HG03575 (cell line): ENCODE measurements at regions not wholly inside any gene's neighbourhood (a gene's known extent, or its start where the extent isn't known, plus 50 kb on each side); places are given as distances from the start of the nearest gene placed in this dataset.
"Not testable (repeated sequence)": the region's sequence is repeated elsewhere in the genome, so short reads cannot be mapped to it uniquely, and the experiment has no call there.

Experiments used
- ATAC-seq: cut with Tn5 transposase; IDR thresholded peaks from one replicate; pipeline ENCODE4 v1.9.1; 2021; ENCODE audit not compliant: unreplicated experiment, insufficient number of reproducible peaks, low FRiP score; ENCODE audit errors: extremely low read depth

- no peak for ATAC-seq
Measured at GRCh38 chr9:26677965-26678706, 214.5 kb downstream of the CAAP1 start.

DNA sequence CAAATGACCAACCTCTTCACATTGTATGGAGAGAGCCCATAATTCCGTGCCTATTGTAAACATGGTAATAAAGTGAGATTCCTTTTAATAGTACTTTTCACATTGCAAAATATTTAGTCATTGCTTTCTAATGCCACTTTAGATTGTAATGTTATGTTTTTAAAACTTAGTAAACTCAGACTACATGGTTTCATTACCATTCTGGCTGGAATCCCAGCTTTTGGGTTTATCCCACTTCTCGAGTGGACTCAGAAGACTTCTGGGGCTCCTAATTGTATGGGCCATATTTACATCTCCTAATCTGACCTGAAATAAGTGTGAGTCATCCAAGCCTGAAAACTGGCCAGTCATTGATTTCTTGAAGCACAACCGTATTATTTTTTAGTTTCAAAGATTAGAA is 217.6 kb downstream of the CAAP1 start:
- no peak for ATAC-seq

GRCh38 chr9:26673261-26673660 is 219.3 kb downstream of the CAAP1 start:
- no peak for ATAC-seq

DNA sequence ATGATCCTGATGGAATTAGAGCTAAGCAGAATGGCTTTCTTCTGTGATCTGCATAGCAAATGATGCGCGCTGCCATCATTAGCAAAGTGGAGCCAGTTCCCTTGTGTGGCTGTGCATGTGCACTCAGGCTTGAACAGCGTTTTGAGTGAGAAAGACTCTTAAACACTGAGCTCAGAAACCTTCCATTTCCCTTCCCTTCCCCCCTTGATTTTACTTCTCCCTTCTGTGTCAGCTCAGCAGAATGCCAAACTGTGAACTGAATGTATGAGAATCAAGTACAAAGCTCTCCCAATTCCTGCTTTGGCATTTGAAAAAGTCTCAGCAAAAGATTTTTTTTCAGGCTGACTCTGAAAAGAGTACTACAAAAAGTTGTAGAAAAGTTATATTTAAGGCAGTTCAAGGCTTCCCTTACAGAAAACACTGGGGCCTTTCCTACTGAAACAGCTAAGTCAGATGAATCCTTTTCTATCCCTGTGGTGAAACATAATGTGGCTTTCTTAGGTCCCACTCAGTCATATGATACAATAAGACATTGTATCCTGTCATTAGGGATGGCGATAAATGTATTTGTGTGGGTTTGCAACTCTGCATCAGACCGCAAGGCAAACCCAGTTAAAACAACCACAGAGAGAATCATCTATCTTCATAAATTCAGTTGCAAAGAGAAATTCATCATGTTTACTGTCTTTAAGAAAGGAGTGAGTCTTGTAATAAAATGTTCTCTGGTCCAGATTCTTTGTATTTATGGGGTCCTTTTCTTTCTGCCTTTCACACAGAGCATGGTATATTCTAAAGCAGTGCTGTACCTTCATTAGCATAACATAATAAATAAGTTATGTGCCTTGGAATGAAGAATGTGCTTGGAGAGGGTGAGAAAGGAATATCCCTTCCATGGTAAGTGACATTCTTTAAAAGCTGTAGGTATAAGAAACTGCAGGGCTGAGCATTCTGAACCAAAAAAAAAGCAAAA is 222.6 kb downstream of the CAAP1 start:
- no peak for ATAC-seq

GRCh38 chr9:26667882-26668281 is 224.7 kb downstream of the CAAP1 start:
- ATAC-seq = no peak

DNA sequence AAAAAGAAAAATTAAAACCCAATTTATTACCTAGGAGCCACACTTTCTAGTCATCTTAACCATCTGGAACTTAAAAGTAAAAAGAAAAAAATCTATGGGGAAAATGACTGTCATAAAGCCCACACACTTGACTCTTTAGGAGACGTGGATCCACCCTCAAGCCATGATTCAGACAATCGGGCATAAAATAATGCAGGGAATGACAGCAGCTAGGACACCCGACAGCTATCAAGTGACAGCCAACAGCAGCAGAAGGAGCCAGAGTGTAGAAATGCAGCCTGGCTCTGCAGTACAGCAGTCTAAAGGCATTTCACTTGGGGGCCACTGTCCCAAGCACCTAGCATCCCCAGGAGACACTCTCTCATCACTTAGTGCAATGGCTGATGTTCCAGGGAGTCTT is 226.9 kb downstream of the CAAP1 start:
- ATAC-seq = no peak

DNA sequence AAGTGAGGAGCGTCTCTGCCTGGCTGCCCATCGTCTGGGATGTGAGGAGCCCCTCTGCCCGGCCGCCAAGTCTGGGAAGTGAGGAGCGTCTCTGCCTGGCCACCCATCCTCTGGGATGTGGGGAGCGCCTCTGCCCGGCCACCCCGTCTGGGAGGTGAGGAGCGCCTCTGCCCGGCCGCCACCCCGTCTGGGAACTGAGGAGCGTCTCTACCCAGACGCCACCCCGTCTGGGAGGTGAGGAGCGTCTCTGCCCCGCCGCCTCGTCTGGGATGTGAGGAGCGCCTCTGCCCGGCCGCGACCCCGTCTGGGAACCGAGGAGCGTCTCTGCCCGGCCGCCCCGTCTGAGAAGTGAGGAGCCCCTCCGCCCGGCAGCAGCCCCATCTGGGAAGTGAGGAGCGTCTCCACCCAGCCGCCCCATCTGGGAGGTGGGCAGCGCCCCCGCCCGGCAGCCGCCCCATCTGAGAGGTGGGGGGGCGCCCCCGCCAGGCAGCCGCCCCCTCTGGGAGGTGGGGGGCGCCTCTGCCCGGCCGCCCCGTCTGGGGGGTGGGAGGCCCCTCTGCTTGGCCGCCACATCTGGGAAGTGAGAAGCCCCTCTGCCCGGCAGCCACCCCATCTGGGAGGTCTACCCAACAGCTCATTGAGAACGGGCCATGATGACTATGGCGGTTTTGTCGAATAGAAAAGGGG is 228.4 kb downstream of the CAAP1 start:
- not testable (repeated sequence) for ATAC-seq

GRCh38 chr9:26662476-26662875 is 230.1 kb downstream of the CAAP1 start:
- ATAC-seq = no peak

GRCh38 chr9:26658476-26658875 is 234.1 kb downstream of the CAAP1 start:
- ATAC-seq = no peak

DNA sequence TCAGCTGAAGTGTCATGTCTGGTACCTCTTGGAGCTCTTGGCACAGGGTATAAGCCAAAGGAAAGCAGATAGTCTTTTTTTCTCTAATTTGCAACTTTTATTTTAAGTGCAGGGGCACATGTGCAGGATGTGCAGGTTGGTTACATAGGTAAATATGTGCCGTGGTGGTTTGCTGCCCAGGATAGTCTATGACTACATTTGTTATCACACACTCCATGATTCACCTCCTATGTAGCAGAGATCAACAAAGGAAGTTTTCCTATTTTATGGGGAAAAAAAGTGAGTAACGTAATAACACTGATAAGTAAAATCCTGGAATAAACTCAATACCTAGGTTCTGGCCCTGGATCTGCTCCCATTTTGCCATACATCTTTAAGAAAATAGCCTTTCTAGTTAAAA is 234.6 kb downstream of the CAAP1 start:
- no peak for ATAC-seq

DNA sequence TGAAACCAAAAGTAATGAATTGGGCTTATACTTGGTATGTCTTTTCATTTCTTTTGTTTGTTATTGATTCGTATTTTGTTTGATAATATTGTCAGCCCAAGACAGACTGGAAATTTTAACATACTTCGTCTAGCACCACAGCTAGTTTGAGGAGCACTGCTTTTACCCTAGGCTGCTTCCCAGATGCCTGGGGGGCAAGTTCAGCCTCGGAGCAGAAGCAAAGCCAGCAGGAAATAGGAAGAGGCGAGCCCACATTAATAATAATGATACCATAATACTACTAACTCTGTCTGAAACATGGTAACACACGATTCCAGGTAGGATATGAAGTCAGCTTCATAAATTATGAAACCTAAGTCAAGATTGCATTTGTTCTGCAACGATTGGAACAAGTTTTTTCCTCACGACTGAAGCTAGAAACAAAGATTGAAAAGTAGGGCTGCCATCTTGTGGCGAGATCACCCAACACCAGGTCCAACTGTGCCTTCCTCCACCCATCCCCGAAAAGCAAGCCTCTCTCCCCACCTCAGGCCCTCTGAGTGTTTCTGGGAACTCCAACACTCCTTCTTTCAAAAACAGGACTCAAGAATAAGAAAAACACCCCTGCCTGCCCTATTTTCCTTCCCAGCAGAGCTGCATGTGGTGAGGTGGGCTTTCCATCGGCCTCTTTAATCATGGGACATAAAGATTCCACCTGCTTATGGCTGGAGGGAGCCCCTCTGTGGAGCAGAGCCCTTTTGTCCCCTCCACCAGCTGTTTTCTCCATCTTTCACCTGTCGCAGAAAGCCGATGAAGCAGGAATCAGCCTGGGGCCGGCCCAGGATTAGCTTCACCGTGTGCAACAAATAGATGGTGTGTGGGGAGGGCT is 236.4 kb downstream of the CAAP1 start:
- no peak for ATAC-seq

DNA sequence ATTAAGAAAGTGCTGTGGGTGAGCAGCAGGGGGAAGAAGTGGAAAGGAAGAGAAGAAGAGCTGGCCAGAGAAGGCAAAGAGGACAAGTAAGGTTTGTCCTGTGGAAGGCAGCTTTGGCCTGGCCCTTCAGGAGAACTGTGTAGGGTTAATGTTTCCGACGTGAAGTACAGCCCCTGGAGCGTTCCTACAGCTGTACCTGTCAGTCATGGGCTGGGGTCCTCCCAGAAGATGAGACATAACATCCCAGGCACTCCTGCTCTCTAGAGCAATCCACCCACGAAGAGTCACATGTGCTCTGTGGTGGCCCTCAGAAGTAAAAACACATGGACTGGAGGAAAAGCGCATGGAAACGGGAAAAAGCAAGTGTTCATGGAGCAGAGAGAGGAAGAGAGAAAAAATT is 237.4 kb downstream of the CAAP1 start:
- no peak for ATAC-seq

DNA sequence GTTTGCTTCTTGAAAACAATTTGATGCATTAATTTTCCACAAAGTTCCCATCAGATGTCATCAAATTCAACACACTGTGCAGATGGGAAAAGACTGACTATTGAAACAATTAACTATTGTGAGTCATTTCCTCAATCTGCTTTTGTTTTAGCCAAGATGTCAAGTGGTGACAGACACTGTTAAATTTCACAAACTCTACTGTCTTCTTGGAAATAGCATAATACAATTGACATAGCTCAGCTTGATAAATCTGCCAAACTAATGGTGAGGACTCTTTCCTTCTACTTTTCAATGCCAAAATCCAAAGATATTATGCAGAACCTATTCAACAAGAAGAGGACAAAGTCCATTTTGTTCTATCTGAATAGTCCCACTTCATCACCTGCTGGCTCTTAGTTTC is 242.3 kb downstream of the CAAP1 start:
- ATAC-seq = no peak

DNA sequence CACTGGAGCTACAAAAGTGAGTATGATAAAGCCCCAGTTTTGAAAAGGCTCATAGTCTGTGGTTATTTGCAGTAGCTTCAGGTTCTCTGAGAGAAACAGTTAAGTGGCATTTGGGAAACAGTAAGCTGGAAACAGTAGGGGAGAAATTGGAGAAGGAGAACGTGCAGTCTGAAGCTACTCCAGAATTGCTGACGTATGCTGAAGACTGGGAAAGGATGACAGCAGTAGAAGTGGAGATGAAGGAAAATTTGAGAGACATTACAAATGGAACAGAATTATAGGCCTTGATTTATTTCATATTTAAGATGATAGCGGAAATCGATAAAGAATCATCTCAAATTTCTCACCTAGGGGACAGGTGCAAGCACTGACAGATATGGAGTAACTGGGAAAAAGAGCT is 248.8 kb downstream of the CAAP1 start:
- ATAC-seq = no peak

GRCh38 chr9:26639761-26640160 is 252.8 kb downstream of the CAAP1 start:
- ATAC-seq = no peak

- ATAC-seq = no peak
Measured at GRCh38 chr9:26637101-26637500, 255.5 kb downstream of the CAAP1 start.

DNA sequence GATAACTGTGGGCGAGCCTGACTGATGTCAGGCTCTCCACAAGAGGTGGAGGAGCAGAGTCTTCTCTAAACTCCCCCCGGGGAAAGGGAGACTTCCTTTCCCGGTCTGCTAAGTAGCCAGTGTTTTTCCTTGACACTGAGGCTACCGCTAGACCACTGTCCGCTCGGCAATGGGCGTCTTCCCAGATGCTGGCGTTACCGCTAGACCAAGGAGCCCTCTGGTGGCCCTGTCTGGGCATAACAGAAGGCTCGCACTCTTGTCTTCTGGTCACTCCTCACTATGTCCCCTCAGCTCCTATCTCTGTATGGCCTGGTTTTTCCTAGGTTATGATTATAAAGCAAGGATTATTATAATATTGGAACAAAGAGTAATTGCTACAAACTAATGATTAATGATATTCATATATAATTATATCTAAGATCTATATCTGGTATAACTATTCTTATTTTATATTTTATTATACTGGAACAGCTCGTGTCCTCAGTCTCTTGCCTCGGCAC is 278.7 kb downstream of the CAAP1 start:
- not testable (repeated sequence) for ATAC-seq

GRCh38 chr9:26612211-26612610 is 280.4 kb downstream of the CAAP1 start:
- ATAC-seq = no peak

GRCh38 chr9:26606756-26607155 is 285.8 kb downstream of the CAAP1 start:
- no peak for ATAC-seq
